NOMO-1 treated with dmso at 0.1 percent for 144 hours (cell line): ENCODE measurements at regions not wholly inside any gene's neighbourhood (a gene's known extent, or its start where the extent isn't known, plus 50 kb on each side); places are given as distances from the start of the nearest gene placed in this dataset.
"Not testable (repeated sequence)": the region's sequence is repeated elsewhere in the genome, so short reads cannot be mapped to it uniquely, and the experiment has no call there.

Experiments
- DNase-seq: peaks from one replicate; lab custom pipeline; 2025; ENCODE audit not compliant: unreplicated experiment; lab: John Stamatoyannopoulos, UW

- no peak for DNase-seq
These were observed 750.2 kb upstream of the SLITRK5 start for GRCh38 chr13:86920961-86921360.

- DNase-seq = no peak
These were observed 748.2 kb upstream of the SLITRK5 start for GRCh38 chr13:86922936-86923335.

GRCh38 chr13:86926916-86927315, 744.3 kb upstream of the SLITRK5 start:
- not testable (repeated sequence) for DNase-seq

- DNase-seq = no peak
These were observed 738.3 kb upstream of the SLITRK5 start for GRCh38 chr13:86932776-86933334.

GRCh38 chr13:86933676-86934075, 737.5 kb upstream of the SLITRK5 start:
- DNase-seq = no peak

GRCh38 chr13:86937316-86937715, 733.9 kb upstream of the SLITRK5 start:
- no peak for DNase-seq

- no peak for DNase-seq
These were observed 725.6 kb upstream of the SLITRK5 start for GRCh38 chr13:86945584-86945983.

GRCh38 chr13:86946734-86947133, 724.4 kb upstream of the SLITRK5 start:
- no peak for DNase-seq

GRCh38 chr13:86954341-86954740, 716.8 kb upstream of the SLITRK5 start:
- DNase-seq = no peak

- DNase-seq = no peak
These were observed 710.3 kb upstream of the SLITRK5 start for GRCh38 chr13:86960876-86961275.

GRCh38 chr13:86974251-86974994, 696.7 kb upstream of the SLITRK5 start:
- DNase-seq = no peak

GRCh38 chr13:86974995-86975328, 696.2 kb upstream of the SLITRK5 start:
- no peak for DNase-seq

GRCh38 chr13:86976521-86977324, 694.4 kb upstream of the SLITRK5 start:
- no peak for DNase-seq

- no peak for DNase-seq
These were observed 684.7 kb upstream of the SLITRK5 start for GRCh38 chr13:86986448-86986847.

GRCh38 chr13:86992251-86992650, 678.9 kb upstream of the SLITRK5 start:
- no peak for DNase-seq

- DNase-seq = no peak
These were observed 667.9 kb upstream of the SLITRK5 start for GRCh38 chr13:87003265-87003664.

GRCh38 chr13:87005511-87005910, 665.7 kb upstream of the SLITRK5 start:
- no peak for DNase-seq

- no peak for DNase-seq
These were observed 635.6 kb upstream of the SLITRK5 start for GRCh38 chr13:87035526-87035925.

- no peak for DNase-seq
These were observed 628.2 kb upstream of the SLITRK5 start for GRCh38 chr13:87042946-87043345.

GRCh38 chr13:87052731-87053130, 618.4 kb upstream of the SLITRK5 start:
- DNase-seq = no peak

GRCh38 chr13:87057807-87058520, 613.2 kb upstream of the SLITRK5 start:
- no peak for DNase-seq
